HEK293 (cell line): ENCODE measurements at regions not wholly inside any gene's neighbourhood (a gene's known extent, or its start where the extent isn't known, plus 50 kb on each side); places are given as distances from the start of the nearest gene placed in this dataset.

Source experiments
- CTCF ChIA-PET: fragments of 350-600 bp; formaldehyde crosslinking; extraction: SDS; loops from one replicate; lab custom pipeline; 2021; ENCODE audit warnings: antibody characterized with exemption; lab: Yijun Ruan, JAX
- POLR2A ChIA-PET: fragments of 300-600 bp; formaldehyde crosslinking; extraction: SDS; loops from one replicate; lab custom pipeline; 2020; ENCODE audit warnings: antibody characterized with exemption, inconsistent platforms; lab: Yijun Ruan, JAX
- H3K27ac ChIP-seq: fragments of 200-500 bp; sonication (Bioruptor generic); 2 replicates; pipeline ENCODE4 v1.5.1; 2014; ENCODE audit warnings: low read depth, low read length, control low read depth, inconsistent platforms; ENCODE audit errors: extremely low read depth
- H3K36me3 ChIP-seq, 2 experiments: fragments of 200-500 bp in 1 of 2; sonication (Bioruptor generic) in 1 of 2; 1 replicate in 1 of 2; 2 replicates in 1 of 2; pipeline ENCODE4 v1.5.1; 2014 to 2017; ENCODE audit warnings: inconsistent platforms in 2 of 2, low read length in 2 of 2; ENCODE audit not compliant: control insufficient read depth in 2 of 2, insufficient read depth in 1 of 2
- H3K4me1 ChIP-seq: fragments of 200-500 bp; sonication (Bioruptor generic); 2 replicates; pipeline ENCODE4 v1.5.1; 2014; ENCODE audit warnings: mild to moderate bottlenecking, low read length, inconsistent platforms; ENCODE audit not compliant: control insufficient read depth, insufficient read depth
- H3K4me3 ChIP-seq: 2 replicates; pipeline ENCODE4 v1.5.1; 2011; ENCODE audit warnings: low read depth, mild to moderate bottlenecking, control low read depth, low read length, moderate library complexity
- H3K9me3 ChIP-seq: fragments of 200-500 bp; sonication (Bioruptor generic); 2 replicates; pipeline ENCODE4 v1.5.1; 2014; ENCODE audit warnings: low read depth, low read length, inconsistent platforms; ENCODE audit not compliant: control insufficient read depth, insufficient read depth
- GLI4 ChIP-seq: fragments of 450-650 bp; formaldehyde crosslinking; IDR thresholded peaks from 2 replicates; pipeline ENCODE4 v1.5.1; 2016; ENCODE audit warnings: missing biosample characterization, missing genetic modification characterization
- IKZF3 ChIP-seq: fragments of 450-650 bp; IDR thresholded peaks from 2 replicates; pipeline ENCODE4 v1.5.0; 2018; ENCODE audit warnings: missing biosample characterization, mild to moderate bottlenecking, missing genetic modification characterization, moderate library complexity
- KLF17 ChIP-seq: fragments of 450-650 bp; formaldehyde crosslinking; IDR thresholded peaks from 2 replicates; pipeline ENCODE4 v1.5.1; 2016; ENCODE audit warnings: missing biosample characterization, missing genetic modification characterization
- KLF8 ChIP-seq: fragments of 450-650 bp; formaldehyde crosslinking; IDR thresholded peaks from 2 replicates; pipeline ENCODE4 v1.5.1; 2016; ENCODE audit warnings: missing biosample characterization, missing genetic modification characterization
- KLF9 ChIP-seq: fragments of 450-650 bp; formaldehyde crosslinking; IDR thresholded peaks from 2 replicates; pipeline ENCODE4 v1.5.1; 2016; ENCODE audit warnings: missing biosample characterization, missing genetic modification characterization, low read depth
- SCRT1 ChIP-seq: fragments of 450-650 bp; formaldehyde crosslinking; IDR thresholded peaks from 2 replicates; pipeline ENCODE4 v1.5.1; 2016; ENCODE audit warnings: missing biosample characterization, missing genetic modification characterization, borderline replicate concordance
- SCRT2 ChIP-seq: fragments of 450-650 bp; formaldehyde crosslinking; IDR thresholded peaks from 2 replicates; pipeline ENCODE4 v1.5.1; 2016; ENCODE audit warnings: missing biosample characterization, missing genetic modification characterization
- ZBTB17 ChIP-seq: fragments of 450-650 bp; formaldehyde crosslinking; IDR thresholded peaks from 2 replicates; pipeline ENCODE4 v1.5.1; 2016; ENCODE audit warnings: missing biosample characterization, missing genetic modification characterization
- ZBTB20 ChIP-seq: fragments of 450-650 bp; formaldehyde crosslinking; IDR thresholded peaks from 2 replicates; pipeline ENCODE4 v1.5.1; 2016; ENCODE audit warnings: missing biosample characterization, missing genetic modification characterization
- ZFP41 ChIP-seq: fragments of 450-650 bp; formaldehyde crosslinking; IDR thresholded peaks from 2 replicates; pipeline ENCODE4 v1.5.1; 2016; ENCODE audit warnings: missing biosample characterization, missing genetic modification characterization, borderline replicate concordance
- ZNF148 ChIP-seq: fragments of 450-650 bp; formaldehyde crosslinking; IDR thresholded peaks from 2 replicates; pipeline ENCODE4 v1.5.0; 2017; ENCODE audit warnings: missing biosample characterization, missing genetic modification characterization, borderline replicate concordance
- ZNF184 ChIP-seq: fragments of 450-650 bp; IDR thresholded peaks from 2 replicates; pipeline ENCODE4 v1.5.1; 2018; ENCODE audit warnings: missing biosample characterization, mild to moderate bottlenecking, missing genetic modification characterization
- ZNF19 ChIP-seq: fragments of 450-650 bp; formaldehyde crosslinking; IDR thresholded peaks from 2 replicates; pipeline ENCODE4; 2016; ENCODE audit warnings: missing biosample characterization, missing genetic modification characterization, low read depth
- ZNF202 ChIP-seq: fragments of 450-650 bp; formaldehyde crosslinking; IDR thresholded peaks from 2 replicates; pipeline ENCODE4 v1.5.1; 2016; ENCODE audit warnings: missing biosample characterization, missing genetic modification characterization, borderline replicate concordance
- ZNF510 ChIP-seq: fragments of 450-650 bp; formaldehyde crosslinking; IDR thresholded peaks from 2 replicates; pipeline ENCODE4 v1.5.1; 2018; ENCODE audit warnings: mild to moderate bottlenecking, missing genetic modification characterization, missing biosample characterization; ENCODE audit not compliant: insufficient replicate concordance
- ZNF571 ChIP-seq: fragments of 450-650 bp; formaldehyde crosslinking; IDR thresholded peaks from 2 replicates; pipeline ENCODE4 v1.5.0; 2017; ENCODE audit warnings: missing biosample characterization, missing genetic modification characterization
- ZNF670 ChIP-seq: fragments of 450-650 bp; formaldehyde crosslinking; IDR thresholded peaks from 2 replicates; pipeline ENCODE4 v1.5.1; 2016; ENCODE audit warnings: missing biosample characterization, missing genetic modification characterization, low read depth
- TF ChIP-seq, protein P1 (sequence below): fragments of 450-650 bp; formaldehyde crosslinking; conservative IDR thresholded peaks from 2 replicates; pipeline ENCODE4 v1.5.1; 2016; ENCODE audit warnings: low read depth, missing biosample characterization, missing genetic modification characterization
- TF ChIP-seq, protein P2 (sequence below): fragments of 450-650 bp; formaldehyde crosslinking; IDR thresholded peaks from 2 replicates; pipeline ENCODE4 v1.5.1; 2016; ENCODE audit warnings: missing biosample characterization, missing genetic modification characterization

GRCh38 chr1:57848406-57848805 lies 424.5 kb upstream of the DAB1 start (continued):
- no peak for TF ChIP-seq ZBTB20 (tag by site-specific recombination)
- no peak for TF ChIP-seq KLF9
- TF ChIP-seq ZNF19, result no peak

- TF ChIP-seq ZNF510 (no peak), ZBTB17 (tag by site-specific recombination) (no peak), SCRT1 (no peak), KLF8 (no peak), KLF17 (no peak), ZNF571 (no peak), ZFP41 (tag by site-specific recombination) (no peak), ZNF202 (tag by site-specific recombination) (no peak), IKZF3 (tag by site-specific recombination) (no peak), ZNF148 (no peak), SCRT2 (tag by site-specific recombination) (no peak), GLI4 (tag by site-specific recombination) (no peak), ZNF184 (tag by site-specific recombination) (no peak), ZNF670 (tag by site-specific recombination) (no peak)
- TF ChIP-seq, protein P1, sequence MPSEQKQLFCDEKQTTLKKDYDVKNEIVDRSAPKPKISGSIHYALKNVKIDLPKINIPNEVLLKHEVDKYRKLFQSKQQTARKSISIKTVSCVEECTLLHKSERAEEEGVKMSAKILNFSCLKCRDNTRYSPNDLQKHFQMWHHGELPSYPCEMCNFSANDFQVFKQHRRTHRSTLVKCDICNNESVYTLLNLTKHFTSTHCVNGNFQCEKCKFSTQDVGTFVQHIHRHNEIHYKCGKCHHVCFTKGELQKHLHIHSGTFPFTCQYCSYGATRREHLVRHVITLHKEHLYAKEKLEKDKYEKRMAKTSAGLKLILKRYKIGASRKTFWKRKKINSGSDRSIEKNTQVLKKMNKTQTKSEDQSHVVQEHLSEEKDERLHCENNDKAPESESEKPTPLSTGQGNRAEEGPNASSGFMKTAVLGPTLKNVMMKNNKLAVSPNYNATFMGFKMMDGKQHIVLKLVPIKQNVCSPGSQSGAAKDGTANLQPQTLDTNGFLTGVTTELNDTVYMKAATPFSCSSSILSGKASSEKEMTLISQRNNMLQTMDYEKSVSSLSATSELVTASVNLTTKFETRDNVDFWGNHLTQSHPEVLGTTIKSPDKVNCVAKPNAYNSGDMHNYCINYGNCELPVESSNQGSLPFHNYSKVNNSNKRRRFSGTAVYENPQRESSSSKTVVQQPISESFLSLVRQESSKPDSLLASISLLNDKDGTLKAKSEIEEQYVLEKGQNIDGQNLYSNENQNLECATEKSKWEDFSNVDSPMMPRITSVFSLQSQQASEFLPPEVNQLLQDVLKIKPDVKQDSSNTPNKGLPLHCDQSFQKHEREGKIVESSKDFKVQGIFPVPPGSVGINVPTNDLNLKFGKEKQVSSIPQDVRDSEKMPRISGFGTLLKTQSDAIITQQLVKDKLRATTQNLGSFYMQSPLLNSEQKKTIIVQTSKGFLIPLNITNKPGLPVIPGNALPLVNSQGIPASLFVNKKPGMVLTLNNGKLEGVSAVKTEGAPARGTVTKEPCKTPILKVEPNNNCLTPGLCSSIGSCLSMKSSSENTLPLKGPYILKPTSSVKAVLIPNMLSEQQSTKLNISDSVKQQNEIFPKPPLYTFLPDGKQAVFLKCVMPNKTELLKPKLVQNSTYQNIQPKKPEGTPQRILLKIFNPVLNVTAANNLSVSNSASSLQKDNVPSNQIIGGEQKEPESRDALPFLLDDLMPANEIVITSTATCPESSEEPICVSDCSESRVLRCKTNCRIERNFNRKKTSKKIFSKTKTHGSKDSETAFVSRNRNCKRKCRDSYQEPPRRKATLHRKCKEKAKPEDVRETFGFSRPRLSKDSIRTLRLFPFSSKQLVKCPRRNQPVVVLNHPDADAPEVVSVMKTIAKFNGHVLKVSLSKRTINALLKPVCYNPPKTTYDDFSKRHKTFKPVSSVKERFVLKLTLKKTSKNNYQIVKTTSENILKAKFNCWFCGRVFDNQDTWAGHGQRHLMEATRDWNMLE (tag by site-specific recombination), result no peak
- TF ChIP-seq, protein P2, sequence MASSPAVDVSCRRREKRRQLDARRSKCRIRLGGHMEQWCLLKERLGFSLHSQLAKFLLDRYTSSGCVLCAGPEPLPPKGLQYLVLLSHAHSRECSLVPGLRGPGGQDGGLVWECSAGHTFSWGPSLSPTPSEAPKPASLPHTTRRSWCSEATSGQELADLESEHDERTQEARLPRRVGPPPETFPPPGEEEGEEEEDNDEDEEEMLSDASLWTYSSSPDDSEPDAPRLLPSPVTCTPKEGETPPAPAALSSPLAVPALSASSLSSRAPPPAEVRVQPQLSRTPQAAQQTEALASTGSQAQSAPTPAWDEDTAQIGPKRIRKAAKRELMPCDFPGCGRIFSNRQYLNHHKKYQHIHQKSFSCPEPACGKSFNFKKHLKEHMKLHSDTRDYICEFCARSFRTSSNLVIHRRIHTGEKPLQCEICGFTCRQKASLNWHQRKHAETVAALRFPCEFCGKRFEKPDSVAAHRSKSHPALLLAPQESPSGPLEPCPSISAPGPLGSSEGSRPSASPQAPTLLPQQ (tag by site-specific recombination), result no peak
- POLR2A ChIA-PET, result no interaction called here
Observed at GRCh38 chr1:57845041-57845440, 421.2 kb upstream of the DAB1 start.

More at GRCh38 chr1:57845041-57845440, 421.2 kb upstream of the DAB1 start:
- no peaks in the 10 kb centered on the region for H3K4me1 ChIP-seq
- H3K9me3 ChIP-seq, result no peaks in the 10 kb centered on the region
- CTCF ChIA-PET, result interaction anchor here (0.9 kb wide), 1 partner anchor 191 kb away, joined by 3 read pairs; no protein-coding TSS in a partner anchor
- H3K4me3 ChIP-seq, result no peak overlapping the region
- no peaks in the 10 kb centered on the region for H3K36me3 ChIP-seq
- no peak overlapping the region for H3K27ac ChIP-seq
